K562 (cell line): ENCODE measurements at regions not wholly inside any gene's neighbourhood (a gene's known extent, or its start where the extent isn't known, plus 50 kb on each side); places are given as distances from the start of the nearest gene placed in this dataset.

Experiments used
- DPF2 ChIP-seq: fragments of 450-650 bp; IDR thresholded peaks from 2 replicates; pipeline ENCODE4 v1.6.1; 2016
- EWSR1 ChIP-seq: fragments of 450-650 bp; IDR thresholded peaks from 2 replicates; pipeline ENCODE4 v1.6.1; 2018; ENCODE audit warnings: borderline replicate concordance, mild to moderate bottlenecking, low read depth, moderate library complexity; ENCODE audit not compliant: partially characterized antibody
- NCOA4 ChIP-seq: fragments of 450-650 bp; IDR thresholded peaks from 2 replicates; pipeline ENCODE4 v1.6.1; 2018; ENCODE audit warnings: mild to moderate bottlenecking; ENCODE audit not compliant: partially characterized antibody
- SMAD1 ChIP-seq: fragments of 150-350 bp; IDR thresholded peaks from 2 replicates; pipeline ENCODE4 v1.6.1; 2014; ENCODE audit warnings: low read length, low read depth; ENCODE audit not compliant: partially characterized antibody
- XRCC3 ChIP-seq: fragments of 450-650 bp; IDR thresholded peaks from 2 replicates; pipeline ENCODE4 v1.6.1; 2017; ENCODE audit warnings: mild to moderate bottlenecking, moderate library complexity
- ZNF507 ChIP-seq: conservative IDR thresholded peaks from 2 replicates; pipeline ENCODE4 v1.6.1; 2017; ENCODE audit warnings: missing genetic modification characterization, missing compliant biosample characterization
- ZNF766 ChIP-seq: fragments of 200-800 bp; sonication (Bioruptor generic); conservative IDR thresholded peaks from 2 replicates; pipeline ENCODE4 v1.6.1; 2016; ENCODE audit warnings: missing genetic modification characterization, missing compliant biosample characterization
- TF ChIP-seq, protein P1 (sequence below): fragments of 450-650 bp; conservative IDR thresholded peaks from 2 replicates; pipeline ENCODE4 v1.6.1; 2016; ENCODE audit warnings: missing genetic modification characterization, low read depth, mild to moderate bottlenecking, control low read depth, missing compliant biosample characterization
- TF ChIP-seq, protein P2 (sequence below): fragments of 450-650 bp; formaldehyde crosslinking; IDR thresholded peaks from 2 replicates; pipeline ENCODE4 v1.4.0; 2022; ENCODE audit warnings: missing genetic modification characterization

DNA sequence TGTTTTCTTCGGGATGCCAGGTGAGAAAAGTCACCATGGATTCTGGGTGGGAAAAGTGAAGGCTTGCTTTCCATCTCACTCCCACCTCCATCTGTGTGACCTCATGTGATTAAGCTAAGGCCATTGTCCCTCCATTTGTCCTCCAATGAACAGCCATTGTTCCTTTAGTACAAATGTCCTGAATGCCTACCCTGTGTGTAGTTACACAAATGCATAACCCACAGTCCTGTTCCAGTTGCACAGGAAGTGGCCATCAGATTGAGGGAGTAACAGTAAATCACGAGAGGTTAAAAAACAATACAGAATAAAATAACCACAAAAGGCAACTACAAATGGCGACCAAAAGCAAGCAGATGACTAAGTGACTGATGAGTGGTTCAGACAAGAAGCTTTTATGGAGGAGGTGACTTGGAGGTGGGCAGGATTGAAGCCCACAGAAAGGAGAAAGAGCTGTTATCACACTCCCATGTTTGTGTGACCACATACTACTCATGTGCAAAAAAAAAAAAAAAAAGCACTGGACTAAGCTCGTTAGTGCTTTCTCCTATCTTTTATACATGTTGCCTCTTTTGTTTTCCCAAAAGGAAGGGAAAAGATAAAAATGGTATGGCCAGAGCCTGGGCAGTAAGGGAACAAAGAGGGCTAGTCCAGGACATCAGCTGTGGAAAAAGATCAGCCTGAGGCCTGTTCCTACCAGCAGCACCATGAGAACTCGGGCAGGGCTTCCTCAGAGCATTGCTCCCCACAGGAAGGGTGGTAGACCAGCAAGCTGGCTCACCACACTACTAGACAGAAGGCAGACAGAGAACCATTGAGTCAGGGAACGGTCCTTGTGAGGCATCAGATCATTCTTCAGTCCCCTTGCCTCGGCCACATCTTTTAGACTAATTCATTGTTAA lies 111.0 kb downstream of the TFAP2A start (continued):
- TF ChIP-seq, protein P1, sequence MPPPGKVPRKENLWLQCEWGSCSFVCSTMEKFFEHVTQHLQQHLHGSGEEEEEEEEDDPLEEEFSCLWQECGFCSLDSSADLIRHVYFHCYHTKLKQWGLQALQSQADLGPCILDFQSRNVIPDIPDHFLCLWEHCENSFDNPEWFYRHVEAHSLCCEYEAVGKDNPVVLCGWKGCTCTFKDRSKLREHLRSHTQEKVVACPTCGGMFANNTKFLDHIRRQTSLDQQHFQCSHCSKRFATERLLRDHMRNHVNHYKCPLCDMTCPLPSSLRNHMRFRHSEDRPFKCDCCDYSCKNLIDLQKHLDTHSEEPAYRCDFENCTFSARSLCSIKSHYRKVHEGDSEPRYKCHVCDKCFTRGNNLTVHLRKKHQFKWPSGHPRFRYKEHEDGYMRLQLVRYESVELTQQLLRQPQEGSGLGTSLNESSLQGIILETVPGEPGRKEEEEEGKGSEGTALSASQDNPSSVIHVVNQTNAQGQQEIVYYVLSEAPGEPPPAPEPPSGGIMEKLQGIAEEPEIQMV, result no peak
- TF ChIP-seq ZNF766, result peak; percentile 44; the same call in 1 of the 2 replicates
- 0 out of 2 replicates have a peak, but pooled peaks have one; percentile 13 for TF ChIP-seq DPF2
- no peak for TF ChIP-seq NCOA4
- TF ChIP-seq, protein P2, sequence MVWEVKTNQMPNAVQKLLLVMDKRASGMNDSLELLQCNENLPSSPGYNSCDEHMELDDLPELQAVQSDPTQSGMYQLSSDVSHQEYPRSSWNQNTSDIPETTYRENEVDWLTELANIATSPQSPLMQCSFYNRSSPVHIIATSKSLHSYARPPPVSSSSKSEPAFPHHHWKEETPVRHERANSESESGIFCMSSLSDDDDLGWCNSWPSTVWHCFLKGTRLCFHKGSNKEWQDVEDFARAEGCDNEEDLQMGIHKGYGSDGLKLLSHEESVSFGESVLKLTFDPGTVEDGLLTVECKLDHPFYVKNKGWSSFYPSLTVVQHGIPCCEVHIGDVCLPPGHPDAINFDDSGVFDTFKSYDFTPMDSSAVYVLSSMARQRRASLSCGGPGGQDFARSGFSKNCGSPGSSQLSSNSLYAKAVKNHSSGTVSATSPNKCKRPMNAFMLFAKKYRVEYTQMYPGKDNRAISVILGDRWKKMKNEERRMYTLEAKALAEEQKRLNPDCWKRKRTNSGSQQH, result no peak
- TF ChIP-seq XRCC3, result no peak
- no peak for TF ChIP-seq ZNF507
- TF ChIP-seq SMAD1, result no peak
- TF ChIP-seq EWSR1, result no peak
